H1 (cell line): ENCODE measurements at regions not wholly inside any gene's neighbourhood (a gene's known extent, or its start where the extent isn't known, plus 50 kb on each side); places are given as distances from the start of the nearest gene placed in this dataset.

Experiments
- JUN ChIP-seq: IDR thresholded peaks from 2 replicates; pipeline ENCODE4 v1.6.1; 2011; ENCODE audit warnings: low read depth, mild to moderate bottlenecking, improper control_type of control experiment, low read length
- MAX ChIP-seq: IDR thresholded peaks from 2 replicates; pipeline ENCODE4 v1.6.1; 2012; ENCODE audit warnings: inconsistent platforms
- SIRT6 ChIP-seq: IDR thresholded peaks from one replicate; pipeline ENCODE4 v1.7.1; 2012; ENCODE audit warnings: low read length, inconsistent platforms
- TF ChIP-seq, protein P1 (sequence below): fragments of 300-600 bp; sonication (generic); IDR thresholded peaks from 2 replicates; pipeline ENCODE4 v1.7.1; 2012; ENCODE audit warnings: low read length, moderate library complexity, mild to moderate bottlenecking, inconsistent platforms; ENCODE audit not compliant: insufficient replicate concordance

GRCh38 chr9:16316456-16316855, 554.0 kb downstream of the BNC2 start (continued):
- TF ChIP-seq SIRT6 = no peak
- TF ChIP-seq MAX = no peak
- TF ChIP-seq, protein P1, sequence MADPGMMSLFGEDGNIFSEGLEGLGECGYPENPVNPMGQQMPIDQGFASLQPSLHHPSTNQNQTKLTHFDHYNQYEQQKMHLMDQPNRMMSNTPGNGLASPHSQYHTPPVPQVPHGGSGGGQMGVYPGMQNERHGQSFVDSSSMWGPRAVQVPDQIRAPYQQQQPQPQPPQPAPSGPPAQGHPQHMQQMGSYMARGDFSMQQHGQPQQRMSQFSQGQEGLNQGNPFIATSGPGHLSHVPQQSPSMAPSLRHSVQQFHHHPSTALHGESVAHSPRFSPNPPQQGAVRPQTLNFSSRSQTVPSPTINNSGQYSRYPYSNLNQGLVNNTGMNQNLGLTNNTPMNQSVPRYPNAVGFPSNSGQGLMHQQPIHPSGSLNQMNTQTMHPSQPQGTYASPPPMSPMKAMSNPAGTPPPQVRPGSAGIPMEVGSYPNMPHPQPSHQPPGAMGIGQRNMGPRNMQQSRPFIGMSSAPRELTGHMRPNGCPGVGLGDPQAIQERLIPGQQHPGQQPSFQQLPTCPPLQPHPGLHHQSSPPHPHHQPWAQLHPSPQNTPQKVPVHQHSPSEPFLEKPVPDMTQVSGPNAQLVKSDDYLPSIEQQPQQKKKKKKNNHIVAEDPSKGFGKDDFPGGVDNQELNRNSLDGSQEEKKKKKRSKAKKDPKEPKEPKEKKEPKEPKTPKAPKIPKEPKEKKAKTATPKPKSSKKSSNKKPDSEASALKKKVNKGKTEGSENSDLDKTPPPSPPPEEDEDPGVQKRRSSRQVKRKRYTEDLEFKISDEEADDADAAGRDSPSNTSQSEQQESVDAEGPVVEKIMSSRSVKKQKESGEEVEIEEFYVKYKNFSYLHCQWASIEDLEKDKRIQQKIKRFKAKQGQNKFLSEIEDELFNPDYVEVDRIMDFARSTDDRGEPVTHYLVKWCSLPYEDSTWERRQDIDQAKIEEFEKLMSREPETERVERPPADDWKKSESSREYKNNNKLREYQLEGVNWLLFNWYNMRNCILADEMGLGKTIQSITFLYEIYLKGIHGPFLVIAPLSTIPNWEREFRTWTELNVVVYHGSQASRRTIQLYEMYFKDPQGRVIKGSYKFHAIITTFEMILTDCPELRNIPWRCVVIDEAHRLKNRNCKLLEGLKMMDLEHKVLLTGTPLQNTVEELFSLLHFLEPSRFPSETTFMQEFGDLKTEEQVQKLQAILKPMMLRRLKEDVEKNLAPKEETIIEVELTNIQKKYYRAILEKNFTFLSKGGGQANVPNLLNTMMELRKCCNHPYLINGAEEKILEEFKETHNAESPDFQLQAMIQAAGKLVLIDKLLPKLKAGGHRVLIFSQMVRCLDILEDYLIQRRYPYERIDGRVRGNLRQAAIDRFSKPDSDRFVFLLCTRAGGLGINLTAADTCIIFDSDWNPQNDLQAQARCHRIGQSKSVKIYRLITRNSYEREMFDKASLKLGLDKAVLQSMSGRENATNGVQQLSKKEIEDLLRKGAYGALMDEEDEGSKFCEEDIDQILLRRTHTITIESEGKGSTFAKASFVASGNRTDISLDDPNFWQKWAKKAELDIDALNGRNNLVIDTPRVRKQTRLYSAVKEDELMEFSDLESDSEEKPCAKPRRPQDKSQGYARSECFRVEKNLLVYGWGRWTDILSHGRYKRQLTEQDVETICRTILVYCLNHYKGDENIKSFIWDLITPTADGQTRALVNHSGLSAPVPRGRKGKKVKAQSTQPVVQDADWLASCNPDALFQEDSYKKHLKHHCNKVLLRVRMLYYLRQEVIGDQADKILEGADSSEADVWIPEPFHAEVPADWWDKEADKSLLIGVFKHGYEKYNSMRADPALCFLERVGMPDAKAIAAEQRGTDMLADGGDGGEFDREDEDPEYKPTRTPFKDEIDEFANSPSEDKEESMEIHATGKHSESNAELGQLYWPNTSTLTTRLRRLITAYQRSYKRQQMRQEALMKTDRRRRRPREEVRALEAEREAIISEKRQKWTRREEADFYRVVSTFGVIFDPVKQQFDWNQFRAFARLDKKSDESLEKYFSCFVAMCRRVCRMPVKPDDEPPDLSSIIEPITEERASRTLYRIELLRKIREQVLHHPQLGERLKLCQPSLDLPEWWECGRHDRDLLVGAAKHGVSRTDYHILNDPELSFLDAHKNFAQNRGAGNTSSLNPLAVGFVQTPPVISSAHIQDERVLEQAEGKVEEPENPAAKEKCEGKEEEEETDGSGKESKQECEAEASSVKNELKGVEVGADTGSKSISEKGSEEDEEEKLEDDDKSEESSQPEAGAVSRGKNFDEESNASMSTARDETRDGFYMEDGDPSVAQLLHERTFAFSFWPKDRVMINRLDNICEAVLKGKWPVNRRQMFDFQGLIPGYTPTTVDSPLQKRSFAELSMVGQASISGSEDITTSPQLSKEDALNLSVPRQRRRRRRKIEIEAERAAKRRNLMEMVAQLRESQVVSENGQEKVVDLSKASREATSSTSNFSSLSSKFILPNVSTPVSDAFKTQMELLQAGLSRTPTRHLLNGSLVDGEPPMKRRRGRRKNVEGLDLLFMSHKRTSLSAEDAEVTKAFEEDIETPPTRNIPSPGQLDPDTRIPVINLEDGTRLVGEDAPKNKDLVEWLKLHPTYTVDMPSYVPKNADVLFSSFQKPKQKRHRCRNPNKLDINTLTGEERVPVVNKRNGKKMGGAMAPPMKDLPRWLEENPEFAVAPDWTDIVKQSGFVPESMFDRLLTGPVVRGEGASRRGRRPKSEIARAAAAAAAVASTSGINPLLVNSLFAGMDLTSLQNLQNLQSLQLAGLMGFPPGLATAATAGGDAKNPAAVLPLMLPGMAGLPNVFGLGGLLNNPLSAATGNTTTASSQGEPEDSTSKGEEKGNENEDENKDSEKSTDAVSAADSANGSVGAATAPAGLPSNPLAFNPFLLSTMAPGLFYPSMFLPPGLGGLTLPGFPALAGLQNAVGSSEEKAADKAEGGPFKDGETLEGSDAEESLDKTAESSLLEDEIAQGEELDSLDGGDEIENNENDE = no peak
- TF ChIP-seq JUN = no peak
